Upper lobe of left lung (tissue), 6 donors: ENCODE measurements at regions not wholly inside any gene's neighbourhood (a gene's known extent, or its start where the extent isn't known, plus 50 kb on each side); places are given as distances from the start of the nearest gene placed in this dataset.

ENCODE experiments used
- ATAC-seq, 2 donors: fragments of 200-7000 bp; cut with Tn5 transposase; one replicate each; pipeline ENCODE4 v1.9.1; 2022; ENCODE audit warnings: mild to moderate bottlenecking in 2 of 2, moderate library complexity in 2 of 2; ENCODE audit not compliant: low FRiP score in 2 of 2
- DNase-seq, 2 donors: peaks; one replicate each; pipeline ENCODE4 v3.0.0-alpha.2; 2019 to 2020
- H3K27ac ChIP-seq, 4 donors: fragments of 200-600 bp; sonication (generic); one replicate each; pipeline ENCODE4 v1.5.1; 2016 to 2019
- H3K27me3 ChIP-seq, 4 donors: fragments of 200-600 bp; sonication (generic); one replicate each; pipeline ENCODE4 v1.5.1; 2017 to 2019
- H3K36me3 ChIP-seq, 4 donors: fragments of 200-600 bp; sonication (generic); one replicate each; pipeline ENCODE4 v1.5.1; 2016 to 2019
- H3K4me1 ChIP-seq, 4 donors: fragments of 200-600 bp; sonication (generic); one replicate each; pipeline ENCODE4 v1.5.1; 2018 to 2019
- H3K4me3 ChIP-seq, 4 donors: fragments of 200-600 bp; sonication (generic); one replicate each; pipeline ENCODE4 v1.5.1; 2017 to 2019; ENCODE audit warnings: mild to moderate bottlenecking in 2 of 4, moderate library complexity in 1 of 4
- H3K9me3 ChIP-seq, 4 donors: fragments of 200-600 bp; sonication (generic); one replicate each; pipeline ENCODE4 v1.5.1; 2018 to 2019
- EP300 ChIP-seq, 4 donors: sonication (generic); formaldehyde crosslinking; IDR thresholded peaks; one replicate each; pipeline ENCODE4 v1.5.1; 2017; ENCODE audit warnings: antibody characterized with exemption in 4 of 4, control low read depth in 2 of 4
- POLR2A ChIP-seq, 4 donors: fragments of 450-650 bp; IDR thresholded peaks; one replicate each; pipeline ENCODE4 v1.5.1; 2016 to 2017; ENCODE audit warnings: antibody characterized with exemption in 4 of 4, mild to moderate bottlenecking in 2 of 4
- POLR2AphosphoS5 ChIP-seq, 2 donors: sonication (generic); formaldehyde crosslinking; IDR thresholded peaks; one replicate each; pipeline ENCODE4 v1.5.1; 2017; ENCODE audit warnings: antibody characterized with exemption in 2 of 2
- WGBS, 2 donors: methylation state at CpG; one replicate each; pipeline ENCODE4 v1.1.5; 2017 to 2018; 5-methylcytosine and 5-hydroxymethylcytosine counted together
- TF ChIP-seq, protein P1 (sequence below), 6 experiments: fragments of 450-650 bp in 4 of 6; fragments of 200-600 bp in 2 of 6; sonication (generic) in 2 of 6; IDR thresholded peaks; one replicate each; pipeline ENCODE4 v1.5.1; 2016 to 2019; ENCODE audit warnings: antibody characterized with exemption in 6 of 6
- donor health status: DM: no; HTN: no; CAD: no; lungs with moderate emphysema.
- donor health status: DM: no; HTN: yes; CAD: no; lungs with severe emphysema.

- no peaks in the 10 kb centered on the region for H3K4me1 ChIP-seq
- WGBS, 2 donors, result 68 to 82% methylated on average over 3 of the region's 3 CpGs
- no peak overlapping the region for H3K27ac ChIP-seq
- H3K4me3 ChIP-seq, result no peak overlapping the region
- TF ChIP-seq, protein P1, sequence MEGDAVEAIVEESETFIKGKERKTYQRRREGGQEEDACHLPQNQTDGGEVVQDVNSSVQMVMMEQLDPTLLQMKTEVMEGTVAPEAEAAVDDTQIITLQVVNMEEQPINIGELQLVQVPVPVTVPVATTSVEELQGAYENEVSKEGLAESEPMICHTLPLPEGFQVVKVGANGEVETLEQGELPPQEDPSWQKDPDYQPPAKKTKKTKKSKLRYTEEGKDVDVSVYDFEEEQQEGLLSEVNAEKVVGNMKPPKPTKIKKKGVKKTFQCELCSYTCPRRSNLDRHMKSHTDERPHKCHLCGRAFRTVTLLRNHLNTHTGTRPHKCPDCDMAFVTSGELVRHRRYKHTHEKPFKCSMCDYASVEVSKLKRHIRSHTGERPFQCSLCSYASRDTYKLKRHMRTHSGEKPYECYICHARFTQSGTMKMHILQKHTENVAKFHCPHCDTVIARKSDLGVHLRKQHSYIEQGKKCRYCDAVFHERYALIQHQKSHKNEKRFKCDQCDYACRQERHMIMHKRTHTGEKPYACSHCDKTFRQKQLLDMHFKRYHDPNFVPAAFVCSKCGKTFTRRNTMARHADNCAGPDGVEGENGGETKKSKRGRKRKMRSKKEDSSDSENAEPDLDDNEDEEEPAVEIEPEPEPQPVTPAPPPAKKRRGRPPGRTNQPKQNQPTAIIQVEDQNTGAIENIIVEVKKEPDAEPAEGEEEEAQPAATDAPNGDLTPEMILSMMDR (IDR thresholded peaks at IDR 0.05), result no peak
- no peak for TF ChIP-seq POLR2A (IDR thresholded peaks at IDR 0.05)
- TF ChIP-seq POLR2AphosphoS5 (IDR thresholded peaks at IDR 0.05), result no peak
- TF ChIP-seq EP300 (IDR thresholded peaks at IDR 0.05), result no peak
- no peaks in the 10 kb centered on the region for H3K27me3 ChIP-seq
- no peak for ATAC-seq
- no peaks in the 10 kb centered on the region for H3K36me3 ChIP-seq
- no peaks in the 10 kb centered on the region for H3K9me3 ChIP-seq
- no peak for DNase-seq
These were observed 350.7 kb upstream of the SYT4 start for GRCh38 chr18:43627848-43628530.

GRCh38 chr18:43634994-43635393 is 357.7 kb upstream of the SYT4 start:
- no peaks in the 10 kb centered on the region for H3K4me1 ChIP-seq
- no peak overlapping the region for H3K27ac ChIP-seq
- WGBS, 2 donors, result 44 to 72% methylated on average over 2 of the region's 2 CpGs
- no peaks in the 10 kb centered on the region for H3K9me3 ChIP-seq
- TF ChIP-seq, protein P1 (IDR thresholded peaks at IDR 0.05), result no peak
- TF ChIP-seq POLR2A (IDR thresholded peaks at IDR 0.05) (no peak), EP300 (IDR thresholded peaks at IDR 0.05) (no peak), POLR2AphosphoS5 (IDR thresholded peaks at IDR 0.05) (no peak)
- no peaks in the 10 kb centered on the region for H3K27me3 ChIP-seq
- ATAC-seq (no peak), DNase-seq (no peak)
- H3K4me3 ChIP-seq, result no peak overlapping the region
- no peaks in the 10 kb centered on the region for H3K36me3 ChIP-seq

- H3K36me3 ChIP-seq, result no peaks in the 10 kb centered on the region
- H3K4me1 ChIP-seq, result no peaks in the 10 kb centered on the region
- no peak overlapping the region for H3K27ac ChIP-seq
- H3K9me3 ChIP-seq, result no peaks in the 10 kb centered on the region
- H3K4me3 ChIP-seq, result no peak overlapping the region
- no peaks in the 10 kb centered on the region for H3K27me3 ChIP-seq
- 91 to 94% methylated on average over 3 of the region's 3 CpGs for WGBS, 2 donors
- no peak for DNase-seq
- TF ChIP-seq, protein P1 (IDR thresholded peaks at IDR 0.05), result no peak
- TF ChIP-seq POLR2AphosphoS5 (IDR thresholded peaks at IDR 0.05), result no peak
- no peak for ATAC-seq
These were observed 358.1 kb upstream of the SYT4 start for GRCh38 chr18:43635397-43635796.

GRCh38 chr18:43642727-43643330 is 365.5 kb upstream of the SYT4 start:
- Histone ChIP-seq H3K27me3 (no peaks in the 10 kb centered on the region), H3K4me3 (no peak overlapping the region), H3K9me3 (no peaks in the 10 kb centered on the region), H3K4me1 (no peaks in the 10 kb centered on the region), H3K36me3 (no peaks in the 10 kb centered on the region), H3K27ac (no peak overlapping the region)
- TF ChIP-seq POLR2A (IDR thresholded peaks at IDR 0.05), result no peak
- no peak for TF ChIP-seq EP300 (IDR thresholded peaks at IDR 0.05)
- TF ChIP-seq, protein P1 (IDR thresholded peaks at IDR 0.05), result no peak
- no peak for TF ChIP-seq POLR2AphosphoS5 (IDR thresholded peaks at IDR 0.05)
- WGBS, 2 donors, result 65 to 80% methylated on average over 4 of the region's 4 CpGs
- ATAC-seq (no peak), DNase-seq (no peak)

DNA sequence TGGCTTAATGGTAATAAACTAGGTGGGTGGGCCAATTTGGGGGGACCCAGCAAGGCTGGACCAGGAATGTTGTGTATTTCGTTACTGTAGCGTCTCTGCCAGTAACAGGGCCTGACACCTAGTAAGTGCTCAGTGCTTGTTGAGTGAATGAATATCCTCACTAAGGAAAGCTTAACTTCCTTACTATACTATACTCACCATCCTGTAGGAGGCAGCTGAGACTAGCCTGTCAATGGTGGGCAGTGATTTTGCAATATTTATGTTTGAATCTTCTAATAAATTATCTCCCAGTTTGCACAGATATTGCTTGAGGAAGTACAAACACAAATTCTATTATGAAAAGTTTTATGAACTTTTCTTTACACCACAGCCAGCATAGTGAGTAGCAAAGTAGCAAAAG is 370.7 kb upstream of the SYT4 start:
- TF ChIP-seq, protein P1 (IDR thresholded peaks at IDR 0.05), result no peak
- TF ChIP-seq POLR2A (IDR thresholded peaks at IDR 0.05) (no peak), POLR2AphosphoS5 (IDR thresholded peaks at IDR 0.05) (no peak), EP300 (IDR thresholded peaks at IDR 0.05) (no peak)
- Histone ChIP-seq H3K9me3 (no peaks in the 10 kb centered on the region), H3K27me3 (no peaks in the 10 kb centered on the region), H3K4me1 (no peaks in the 10 kb centered on the region), H3K36me3 (no peaks in the 10 kb centered on the region), H3K4me3 (no peak overlapping the region), H3K27ac (no peak overlapping the region)
- DNase-seq, result no peak
- no peak for ATAC-seq
- WGBS, 2 donors, result 84 to 91% methylated on average over 2 of the region's 2 CpGs
